ENCODE measurements at regions not wholly inside any gene's neighbourhood (a gene's known extent, or its start where the extent isn't known, plus 50 kb on each side); places are given as distances from the start of the nearest gene placed in this dataset.

DNA sequence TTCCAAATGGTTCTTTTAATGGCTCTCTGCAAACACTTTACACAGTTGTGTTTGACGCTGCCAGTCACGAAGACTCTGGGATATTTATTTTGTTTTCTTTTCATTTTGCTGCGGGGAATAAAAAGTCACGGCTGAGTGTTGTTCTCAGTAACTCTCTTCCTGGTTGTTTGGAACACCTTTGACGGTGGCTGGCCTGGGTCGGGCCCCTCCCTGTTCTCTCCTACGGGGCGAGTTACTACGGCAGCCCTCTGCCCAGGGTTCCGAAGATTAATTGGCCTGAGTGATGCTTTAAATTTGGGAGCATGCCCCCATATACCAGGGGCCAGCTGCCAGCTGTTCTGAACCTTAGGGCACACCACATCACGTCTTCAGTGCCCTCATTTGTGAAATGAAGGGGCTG lies 84.7 kb downstream of the GATA6 start:
- POLR2A ChIA-PET (ENCODE audit: unreplicated experiment): no interaction called here
- no peak overlapping the region for H2AFZ ChIP-seq

DNA sequence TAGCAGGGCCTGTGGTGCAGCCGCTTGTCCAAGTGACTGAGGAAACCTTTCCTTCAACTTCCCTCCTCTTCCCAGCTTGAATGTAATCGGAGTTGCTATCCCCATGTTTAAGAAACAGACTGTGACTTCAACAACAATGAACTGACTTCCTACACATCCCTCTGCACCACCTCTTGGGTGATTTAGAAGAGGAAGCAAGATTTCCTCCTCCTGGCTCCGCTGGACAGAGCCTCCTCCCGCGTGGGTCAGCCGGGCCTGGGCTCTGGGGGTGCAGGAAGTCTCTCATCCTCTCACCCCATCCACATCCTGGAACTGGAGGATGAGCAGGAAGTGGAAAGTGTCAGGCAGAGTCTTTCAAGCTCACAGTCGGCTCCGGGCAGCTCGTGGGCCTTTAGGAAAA lies 84.3 kb downstream of the GATA6 start:
- Histone ChIP-seq H3K9me3 (ENCODE audit: insufficient read depth, low read depth) (no peaks in the 10 kb centered on the region), H3F3A (ENCODE audit: insufficient read depth, low read depth) (no peaks in the 10 kb centered on the region), H2AFZ (no peak overlapping the region), H3K36me3 (ENCODE audit: low read depth) (no peaks in the 10 kb centered on the region), H3K9me2 (ENCODE audit: insufficient read depth) (no peaks in the 10 kb centered on the region), H3K4me2 (no peak overlapping the region), H3K4me1 (replicated peaks; ENCODE audit: insufficient read depth) (peaks cover 15% of the 10 kb centered on the region), H3K4me3 (no peak overlapping the region), H4K20me1 (ENCODE audit: insufficient read depth) (no peaks in the 10 kb centered on the region), H3K27me3 (ENCODE audit: insufficient read depth, low read depth) (no peaks in the 10 kb centered on the region), H3K27ac (no peak overlapping the region), H3K79me2 (ENCODE audit: low read depth) (no peaks in the 10 kb centered on the region)
- DNase-seq: no peak
- intact Hi-C loops (cut with micrococcal nuclease; ENCODE audit: unreplicated experiment): no loop called here
- POLR2A ChIA-PET (ENCODE audit: unreplicated experiment): no interaction called here
- TF ChIP-seq EZH2 (IDR thresholded peaks at IDR 0.05; ENCODE audit: low read depth): no peak
- TF ChIP-seq, protein P1, sequence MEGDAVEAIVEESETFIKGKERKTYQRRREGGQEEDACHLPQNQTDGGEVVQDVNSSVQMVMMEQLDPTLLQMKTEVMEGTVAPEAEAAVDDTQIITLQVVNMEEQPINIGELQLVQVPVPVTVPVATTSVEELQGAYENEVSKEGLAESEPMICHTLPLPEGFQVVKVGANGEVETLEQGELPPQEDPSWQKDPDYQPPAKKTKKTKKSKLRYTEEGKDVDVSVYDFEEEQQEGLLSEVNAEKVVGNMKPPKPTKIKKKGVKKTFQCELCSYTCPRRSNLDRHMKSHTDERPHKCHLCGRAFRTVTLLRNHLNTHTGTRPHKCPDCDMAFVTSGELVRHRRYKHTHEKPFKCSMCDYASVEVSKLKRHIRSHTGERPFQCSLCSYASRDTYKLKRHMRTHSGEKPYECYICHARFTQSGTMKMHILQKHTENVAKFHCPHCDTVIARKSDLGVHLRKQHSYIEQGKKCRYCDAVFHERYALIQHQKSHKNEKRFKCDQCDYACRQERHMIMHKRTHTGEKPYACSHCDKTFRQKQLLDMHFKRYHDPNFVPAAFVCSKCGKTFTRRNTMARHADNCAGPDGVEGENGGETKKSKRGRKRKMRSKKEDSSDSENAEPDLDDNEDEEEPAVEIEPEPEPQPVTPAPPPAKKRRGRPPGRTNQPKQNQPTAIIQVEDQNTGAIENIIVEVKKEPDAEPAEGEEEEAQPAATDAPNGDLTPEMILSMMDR (conservative IDR thresholded peaks at IDR 0.05): no peak
- BruUV-seq (replicated peaks): no TSS peak
- CTCF ChIA-PET: no interaction called here

More for the DNA sequence above, 84.7 kb downstream of the GATA6 start:
- TF ChIP-seq, protein P1 (conservative IDR thresholded peaks at IDR 0.05): no peak
- no peak for TF ChIP-seq EZH2 (IDR thresholded peaks at IDR 0.05; ENCODE audit: low read depth)
- H3K4me2 ChIP-seq: no peak overlapping the region
- H3K4me1 ChIP-seq (replicated peaks; ENCODE audit: insufficient read depth): peaks cover 15% of the 10 kb centered on the region
- H3K4me3 ChIP-seq: no peak overlapping the region
- no peaks in the 10 kb centered on the region for H3K36me3 ChIP-seq (ENCODE audit: low read depth)
- intact Hi-C loops (cut with micrococcal nuclease; ENCODE audit: unreplicated experiment): no loop called here
- no peaks in the 10 kb centered on the region for H3F3A ChIP-seq (ENCODE audit: insufficient read depth, low read depth)
- no peaks in the 10 kb centered on the region for H3K27me3 ChIP-seq (ENCODE audit: insufficient read depth, low read depth)
- no peaks in the 10 kb centered on the region for H4K20me1 ChIP-seq (ENCODE audit: insufficient read depth)
- H3K27ac ChIP-seq: no peak overlapping the region
- CTCF ChIA-PET: no interaction called here
- no peak for DNase-seq
- no peaks in the 10 kb centered on the region for H3K9me2 ChIP-seq (ENCODE audit: insufficient read depth)
- no peaks in the 10 kb centered on the region for H3K9me3 ChIP-seq (ENCODE audit: insufficient read depth, low read depth)
- BruUV-seq (replicated peaks): no TSS peak
- no peaks in the 10 kb centered on the region for H3K79me2 ChIP-seq (ENCODE audit: low read depth)

DNA sequence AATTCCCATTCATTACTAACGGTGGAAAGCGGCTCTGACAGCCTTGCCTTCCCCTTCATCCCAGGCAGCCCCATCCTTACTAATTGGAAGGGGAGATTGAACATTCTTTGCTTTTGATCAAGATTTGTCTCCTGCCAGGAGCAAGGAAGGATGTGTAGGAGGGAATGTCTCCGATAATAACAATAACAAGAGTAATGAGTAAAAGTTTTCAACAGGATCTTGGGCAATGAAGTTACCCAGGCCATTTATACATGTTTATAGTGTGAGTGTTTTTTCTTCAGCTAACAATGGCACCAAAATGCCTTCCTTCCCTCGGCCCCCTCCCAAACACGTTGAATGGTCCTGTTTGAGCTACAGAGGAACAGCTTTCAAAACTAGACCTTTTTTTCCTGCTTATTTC lies 83.8 kb downstream of the GATA6 start:
- Histone ChIP-seq H3K27me3 (ENCODE audit: insufficient read depth, low read depth) (no peaks in the 10 kb centered on the region), H3K36me3 (ENCODE audit: low read depth) (no peaks in the 10 kb centered on the region), H3K4me3 (no peak overlapping the region), H3K27ac (no peak overlapping the region), H3K4me2 (no peak overlapping the region), H3F3A (ENCODE audit: insufficient read depth, low read depth) (no peaks in the 10 kb centered on the region), H4K20me1 (ENCODE audit: insufficient read depth) (no peaks in the 10 kb centered on the region), H2AFZ (no peak overlapping the region), H3K9me3 (ENCODE audit: insufficient read depth, low read depth) (no peaks in the 10 kb centered on the region), H3K9me2 (ENCODE audit: insufficient read depth) (no peaks in the 10 kb centered on the region), H3K4me1 (replicated peaks; ENCODE audit: insufficient read depth) (peaks cover 15% of the 10 kb centered on the region), H3K79me2 (ENCODE audit: low read depth) (no peaks in the 10 kb centered on the region)
- ChIA-PET CTCF (no interaction called here), POLR2A (ENCODE audit: unreplicated experiment) (no interaction called here)
- no peak for TF ChIP-seq EZH2 (IDR thresholded peaks at IDR 0.05; ENCODE audit: low read depth)
- TF ChIP-seq, protein P1 (conservative IDR thresholded peaks at IDR 0.05): no peak
- DNase-seq: no peak
- no TSS peak for BruUV-seq (replicated peaks)
- intact Hi-C loops (cut with micrococcal nuclease; ENCODE audit: unreplicated experiment): no loop called here
